Testis (tissue), 2 donors: ENCODE measurements at regions not wholly inside any gene's neighbourhood (a gene's known extent, or its start where the extent isn't known, plus 50 kb on each side); places are given as distances from the start of the nearest gene placed in this dataset.

Experiments
- DNase-seq: peaks from one replicate; pipeline ENCODE4 v3.0.0-alpha.2; 2019
- H3K27ac ChIP-seq, 2 donors: fragments of 200-600 bp; sonication (generic); one replicate each; pipeline ENCODE4 v1.5.1; 2019
- H3K27me3 ChIP-seq: fragments of 200-600 bp; sonication (generic); one replicate; pipeline ENCODE4 v1.5.1; 2019
- H3K36me3 ChIP-seq: fragments of 200-600 bp; sonication (generic); one replicate; pipeline ENCODE4 v1.5.1; 2017; ENCODE audit warnings: low read depth; ENCODE audit errors: missing control alignments
- H3K4me1 ChIP-seq: fragments of 200-600 bp; sonication (generic); one replicate; pipeline ENCODE4 v1.5.1; 2019
- H3K4me3 ChIP-seq, 2 donors: fragments of 200-600 bp; sonication (generic); one replicate each; pipeline ENCODE4 v1.5.1; 2017 to 2019
- H3K9me3 ChIP-seq: fragments of 200-600 bp; sonication (generic); one replicate; pipeline ENCODE4 v1.5.1; 2017
- POLR2A ChIP-seq: fragments of 450-650 bp; IDR thresholded peaks from one replicate; pipeline ENCODE4 v1.6.1; 2017; ENCODE audit warnings: antibody characterized with exemption, mild to moderate bottlenecking, moderate library complexity
- WGBS, 2 donors: methylation state at CpG; one replicate each; pipeline ENCODE4 v1.1.5; 2018; 5-methylcytosine and 5-hydroxymethylcytosine counted together
- intact Hi-C: fragments of 100-400 bp; cut with DNase I; formaldehyde crosslinking; loops from one replicate; pipeline ENCODE4 v1.15.1; 2023; ENCODE audit warnings: low total_unique reads
- TF ChIP-seq, protein P1 (sequence below), 3 experiments: fragments of 450-650 bp in 2 of 3; fragments of 200-600 bp in 1 of 3; sonication (generic) in 1 of 3; IDR thresholded peaks; one replicate each; pipeline ENCODE4 v1.5.1; 2016 to 2019; ENCODE audit warnings: antibody characterized with exemption in 3 of 3, mild to moderate bottlenecking in 2 of 3, moderate library complexity in 1 of 3

DNA sequence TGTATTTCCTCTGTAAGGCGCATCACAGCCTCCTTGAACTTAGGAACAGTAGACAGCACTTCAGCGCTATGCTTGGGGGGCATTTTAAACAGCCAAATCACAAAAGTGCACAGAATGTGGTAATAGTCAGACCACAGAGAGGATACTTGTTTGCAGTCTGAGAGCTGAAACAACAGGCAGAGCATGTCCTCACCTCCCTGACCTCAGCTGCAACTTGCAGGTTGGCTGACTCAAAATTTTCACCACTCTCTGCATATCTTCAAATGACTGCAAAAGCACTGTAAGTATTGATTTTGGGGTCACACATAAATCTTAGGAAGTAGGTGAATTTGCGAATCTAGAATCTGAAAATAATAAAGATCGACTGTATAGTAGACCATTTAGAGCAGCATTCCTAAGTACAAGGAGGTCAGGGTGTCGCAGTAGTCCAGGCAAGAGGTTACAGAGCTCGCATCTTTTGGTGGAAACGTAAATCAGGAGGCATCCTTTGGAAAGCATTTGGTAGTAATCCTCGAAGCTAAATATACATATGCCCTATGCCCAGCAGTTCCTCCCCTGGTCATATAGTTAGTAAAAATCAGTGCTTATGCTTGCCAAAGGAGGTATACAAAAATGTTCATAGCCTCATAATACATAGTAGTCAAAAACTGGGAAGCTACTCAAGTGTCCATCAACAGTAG is 108.2 kb upstream of the MYCN start:
- intact Hi-C loops, result no loop called here
- Histone ChIP-seq H3K36me3 (no peaks in the 10 kb centered on the region), H3K27me3 (no peaks in the 10 kb centered on the region), H3K4me3 (no peak overlapping the region), H3K9me3 (no peaks in the 10 kb centered on the region), H3K27ac (no peak overlapping the region), H3K4me1 (no peaks in the 10 kb centered on the region)
- DNase-seq, result no peak
- TF ChIP-seq, protein P1, sequence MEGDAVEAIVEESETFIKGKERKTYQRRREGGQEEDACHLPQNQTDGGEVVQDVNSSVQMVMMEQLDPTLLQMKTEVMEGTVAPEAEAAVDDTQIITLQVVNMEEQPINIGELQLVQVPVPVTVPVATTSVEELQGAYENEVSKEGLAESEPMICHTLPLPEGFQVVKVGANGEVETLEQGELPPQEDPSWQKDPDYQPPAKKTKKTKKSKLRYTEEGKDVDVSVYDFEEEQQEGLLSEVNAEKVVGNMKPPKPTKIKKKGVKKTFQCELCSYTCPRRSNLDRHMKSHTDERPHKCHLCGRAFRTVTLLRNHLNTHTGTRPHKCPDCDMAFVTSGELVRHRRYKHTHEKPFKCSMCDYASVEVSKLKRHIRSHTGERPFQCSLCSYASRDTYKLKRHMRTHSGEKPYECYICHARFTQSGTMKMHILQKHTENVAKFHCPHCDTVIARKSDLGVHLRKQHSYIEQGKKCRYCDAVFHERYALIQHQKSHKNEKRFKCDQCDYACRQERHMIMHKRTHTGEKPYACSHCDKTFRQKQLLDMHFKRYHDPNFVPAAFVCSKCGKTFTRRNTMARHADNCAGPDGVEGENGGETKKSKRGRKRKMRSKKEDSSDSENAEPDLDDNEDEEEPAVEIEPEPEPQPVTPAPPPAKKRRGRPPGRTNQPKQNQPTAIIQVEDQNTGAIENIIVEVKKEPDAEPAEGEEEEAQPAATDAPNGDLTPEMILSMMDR (IDR thresholded peaks at IDR 0.05), result no peak
- no peak for TF ChIP-seq POLR2A
- 90 to 93% methylated on average over 8 of the region's 8 CpGs for WGBS, 2 donors

DNA sequence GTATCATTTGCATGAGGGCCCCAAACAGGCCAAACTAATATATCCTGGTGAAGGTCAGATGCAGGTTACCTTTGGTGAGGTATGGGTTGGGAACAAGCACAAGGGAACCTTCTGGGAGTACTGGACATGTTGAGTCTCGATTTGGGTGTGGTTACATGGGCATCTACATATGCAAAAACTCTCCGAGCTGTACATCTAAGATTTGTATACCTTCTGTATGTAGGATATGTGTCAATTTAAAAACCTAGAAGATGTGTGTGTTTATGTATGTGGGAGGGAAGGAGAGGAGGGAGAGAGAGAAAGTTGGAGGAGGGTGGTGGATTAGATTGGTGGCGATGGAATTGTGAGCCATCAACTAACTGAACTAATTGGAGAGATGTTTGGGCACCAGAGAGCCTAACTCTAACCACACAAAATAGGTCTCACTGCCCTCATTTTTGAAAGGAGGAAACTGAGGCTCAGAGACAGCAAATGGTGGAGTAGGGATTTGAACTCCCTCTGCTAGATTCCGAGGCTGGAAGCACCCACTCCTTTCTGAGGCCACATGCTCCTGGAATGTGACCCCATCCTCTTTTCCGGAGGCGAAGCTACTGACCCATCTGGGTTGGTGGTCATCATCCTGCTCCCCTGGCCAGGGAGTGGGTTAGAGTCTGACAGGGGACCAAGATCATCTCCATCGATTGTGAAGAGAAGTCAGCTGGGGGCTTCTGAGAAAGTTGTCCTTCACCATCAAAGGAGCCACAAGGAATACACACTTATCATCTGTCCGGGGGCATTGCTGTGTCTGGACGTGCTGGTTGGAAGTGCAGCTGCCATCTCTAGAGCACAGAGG is 107.3 kb upstream of the MYCN start:
- Histone ChIP-seq H3K36me3 (no peaks in the 10 kb centered on the region), H3K27ac (no peak overlapping the region), H3K9me3 (no peaks in the 10 kb centered on the region), H3K4me3 (no peak overlapping the region), H3K4me1 (no peaks in the 10 kb centered on the region), H3K27me3 (no peaks in the 10 kb centered on the region)
- DNase-seq, result no peak
- intact Hi-C loops, result no loop called here
- WGBS, 2 donors, result 84 to 92% methylated on average over 9 of the region's 9 CpGs
- TF ChIP-seq POLR2A, result no peak
- TF ChIP-seq, protein P1 (IDR thresholded peaks at IDR 0.05), result no peak

DNA sequence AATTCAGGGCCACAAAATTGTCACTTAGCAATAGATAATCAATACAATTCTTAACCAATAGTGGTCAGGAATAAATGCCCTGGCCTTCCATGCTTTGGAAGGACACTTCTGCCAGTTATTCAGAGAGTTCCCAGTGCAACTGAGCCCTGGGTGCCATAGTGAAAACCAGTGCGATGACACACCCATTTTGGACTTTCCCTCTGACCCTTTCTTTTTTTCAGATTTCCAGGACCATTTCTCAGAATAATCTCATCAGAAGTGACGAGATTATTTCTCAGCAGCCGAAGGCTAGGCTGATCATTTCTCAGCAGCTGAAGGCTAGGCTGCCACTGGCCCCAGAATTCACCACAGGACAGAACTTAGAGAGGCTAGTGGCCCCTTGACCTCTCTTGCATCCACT is 106.6 kb upstream of the MYCN start:
- intact Hi-C loops, result no loop called here
- WGBS, 2 donors, result 93 to 97% methylated on average over 3 of the region's 3 CpGs
- Histone ChIP-seq H3K27ac (no peak overlapping the region), H3K4me1 (no peaks in the 10 kb centered on the region), H3K27me3 (no peaks in the 10 kb centered on the region), H3K9me3 (no peaks in the 10 kb centered on the region), H3K36me3 (no peaks in the 10 kb centered on the region), H3K4me3 (no peak overlapping the region)
- DNase-seq, result no peak
- TF ChIP-seq, protein P1 (IDR thresholded peaks at IDR 0.05), result no peak
- TF ChIP-seq POLR2A, result no peak

DNA sequence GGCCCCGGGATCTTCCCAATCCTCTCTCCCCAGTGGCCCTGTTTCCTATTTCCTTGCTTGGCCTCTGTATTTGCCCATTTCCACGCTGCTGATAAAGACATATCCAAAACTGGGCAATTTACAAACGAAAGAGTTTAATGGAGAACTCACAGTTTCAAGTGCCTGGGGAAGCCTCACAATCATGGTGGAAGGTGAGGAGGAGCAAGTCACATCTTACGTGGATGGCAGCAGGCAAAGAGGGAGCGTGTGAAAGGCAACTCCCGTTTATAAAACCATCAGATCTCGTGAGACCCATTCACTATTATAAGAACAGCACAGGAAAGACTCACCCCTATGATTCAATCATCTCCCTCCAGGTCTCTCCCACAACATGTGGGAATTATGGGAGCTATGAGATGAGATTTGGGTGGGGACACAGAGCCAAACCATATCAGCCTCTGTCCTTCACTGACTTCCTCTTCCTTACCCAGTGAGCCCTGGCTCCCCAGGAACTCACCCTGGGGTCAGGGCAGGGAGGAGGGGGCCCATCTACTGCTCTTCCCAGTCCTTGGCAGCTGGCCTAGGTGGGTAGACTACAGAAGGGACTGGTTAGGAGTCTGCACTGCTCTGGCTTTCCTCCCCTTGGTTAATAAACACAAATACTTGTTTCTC is 105.8 kb upstream of the MYCN start:
- no peak for TF ChIP-seq POLR2A
- TF ChIP-seq, protein P1 (IDR thresholded peaks at IDR 0.05), result no peak
- no peaks in the 10 kb centered on the region for H3K27me3 ChIP-seq
- 91 to 93% methylated on average over 7 of the region's 7 CpGs for WGBS, 2 donors
- H3K27ac ChIP-seq, result no peak overlapping the region
- intact Hi-C loops, result no loop called here
- H3K4me1 ChIP-seq, result no peaks in the 10 kb centered on the region
- H3K4me3 ChIP-seq, result no peak overlapping the region
- no peaks in the 10 kb centered on the region for H3K36me3 ChIP-seq
- no peak for DNase-seq
- H3K9me3 ChIP-seq, result no peaks in the 10 kb centered on the region
